CD14-positive monocyte (primary cell): ENCODE measurements at regions not wholly inside any gene's neighbourhood (a gene's known extent, or its start where the extent isn't known, plus 50 kb on each side); places are given as distances from the start of the nearest gene placed in this dataset.

Experiments
- DNase-seq, 3 donors: peaks; one replicate each; pipeline ENCODE4 v3.0.0-alpha.2; 2011 to 2022
- H2AFZ ChIP-seq: 2 replicates; pipeline ENCODE4 v1.6.0; 2012; ENCODE audit warnings: mild to moderate bottlenecking, low read depth, low read length, inconsistent platforms; ENCODE audit not compliant: insufficient read depth, poor library complexity, severe bottlenecking
- H3K27ac ChIP-seq, 2 donors: 1 replicate in 1 of 2; 2 replicates in 1 of 2; pipeline ENCODE4 v1.5.1; 2012 to 2013; ENCODE audit warnings: low read length in 2 of 2, control low read depth in 1 of 2, inconsistent platforms in 1 of 2, low read depth in 1 of 2, mild to moderate bottlenecking in 1 of 2
- H3K27me3 ChIP-seq, 2 donors: one replicate each; pipeline versions ENCODE4 v1.6.0 to v1.6.1; 2011 to 2013; ENCODE audit warnings: low read length in 2 of 2; ENCODE audit not compliant: control insufficient read depth in 2 of 2, insufficient read depth in 2 of 2
- H3K36me3 ChIP-seq, 2 donors: replicated peaks in 1 of 2; 1 replicate in 1 of 2; 2 replicates in 1 of 2; pipeline versions ENCODE4 v1.5.1 to v1.6.1; 2012 to 2013; ENCODE audit warnings: low read length in 2 of 2, control low read depth in 1 of 2, inconsistent platforms in 1 of 2, mild to moderate bottlenecking in 1 of 2; ENCODE audit not compliant: insufficient read depth in 2 of 2, control insufficient read depth in 1 of 2
- H3K4me1 ChIP-seq, 2 donors: 1 replicate in 1 of 2; 2 replicates in 1 of 2; pipeline versions ENCODE4 v1.5.1 to v1.6.1; 2012 to 2013; ENCODE audit warnings: low read length in 2 of 2, control low read depth in 1 of 2, inconsistent platforms in 1 of 2, mild to moderate bottlenecking in 1 of 2, moderate library complexity in 1 of 2; ENCODE audit not compliant: insufficient read depth in 2 of 2, control insufficient read depth in 1 of 2
- H3K4me2 ChIP-seq: replicated peaks from 2 replicates; pipeline ENCODE3; 2012; ENCODE audit warnings: low read length, moderate library complexity, mild to moderate bottlenecking; ENCODE audit not compliant: poor library complexity, severe bottlenecking; ENCODE audit errors: extremely low read depth
- H3K4me3 ChIP-seq, 3 experiments: fragments of 200-600 bp in 1 of 3; sonication (generic) in 1 of 3; replicated peaks in 1 of 3; 1 replicate in 2 of 3; 2 replicates in 1 of 3; pipeline ENCODE4 v1.5.1; 2011 to 2013; ENCODE audit warnings: low read length in 3 of 3, mild to moderate bottlenecking in 3 of 3, control low read depth in 2 of 3, low read depth in 2 of 3, inconsistent platforms in 1 of 3, moderate library complexity in 1 of 3
- H3K79me2 ChIP-seq: 2 replicates; pipeline ENCODE4 v1.6.0; 2012; ENCODE audit warnings: mild to moderate bottlenecking, control low read depth, inconsistent platforms, low read length, moderate library complexity; ENCODE audit not compliant: insufficient read depth
- H3K9ac ChIP-seq: 2 replicates; pipeline ENCODE4 v1.6.0; 2017; ENCODE audit warnings: low read length, mild to moderate bottlenecking; ENCODE audit not compliant: insufficient read depth, poor library complexity, severe bottlenecking
- H3K9me3 ChIP-seq, 2 donors: replicated peaks in 1 of 2; 1 replicate in 1 of 2; 2 replicates in 1 of 2; pipeline versions ENCODE4 v1.5.1 to v1.6.1; 2012 to 2013; ENCODE audit warnings: low read length in 2 of 2, control low read depth in 1 of 2; ENCODE audit not compliant: control insufficient read depth in 1 of 2, insufficient read depth in 1 of 2
- H4K20me1 ChIP-seq: 2 replicates; pipeline ENCODE4 v1.6.0; 2012; ENCODE audit warnings: mild to moderate bottlenecking, low read length, control low read depth, moderate library complexity; ENCODE audit not compliant: insufficient read depth
- H3K27ac Mint-ChIP-seq, 7 donors: one replicate each; pipeline ENCODE4 v1.8.0; 2020; ENCODE audit warnings: mild to moderate bottlenecking in 7 of 7, mixed read lengths in 7 of 7, moderate library complexity in 6 of 7, inconsistent platforms in 2 of 7
- H3K27me3 Mint-ChIP-seq, 3 donors: one replicate each; pipeline ENCODE4 v1.8.0; 2021 to 2022; ENCODE audit warnings: low read depth in 3 of 3, mild to moderate bottlenecking in 3 of 3, mixed read lengths in 3 of 3, moderate library complexity in 3 of 3, inconsistent platforms in 1 of 3
- H3K36me3 Mint-ChIP-seq, 2 donors: one replicate each; pipeline ENCODE4 v1.8.0; 2020; ENCODE audit warnings: mixed read lengths in 2 of 2, inconsistent platforms in 1 of 2, mild to moderate bottlenecking in 1 of 2
- H3K4me1 Mint-ChIP-seq: one replicate; pipeline ENCODE4 v1.8.0; 2020; ENCODE audit warnings: mild to moderate bottlenecking, mixed read lengths
- H3K4me3 Mint-ChIP-seq, 2 donors: one replicate each; pipeline ENCODE4 v1.8.0; 2020; ENCODE audit warnings: mild to moderate bottlenecking in 2 of 2, mixed read lengths in 2 of 2, moderate library complexity in 1 of 2
- H3K9me3 Mint-ChIP-seq, 7 donors: one replicate each; pipeline ENCODE4 v1.8.0; 2020 to 2022; ENCODE audit warnings: mixed read lengths in 7 of 7, mild to moderate bottlenecking in 6 of 7, moderate library complexity in 6 of 7, inconsistent platforms in 2 of 7
- WGBS: methylation state at CpG from one replicate; pipeline ENCODE4 v1.1.5; 2013; ENCODE audit warnings: missing lambda C conversion rate; ENCODE audit not compliant: insufficient coverage; 5-methylcytosine and 5-hydroxymethylcytosine counted together
- intact Hi-C, 2 donors: fragments of 100-400 bp; cut with micrococcal nuclease; formaldehyde crosslinking; loops; one replicate each; pipeline versions ENCODE4 v1.15.0 to v1.15.1; 2023
- TF ChIP-seq, protein P1 (sequence below): fragments of 200-600 bp; IDR thresholded peaks from one replicate; pipeline ENCODE4 v1.8.0; 2022; ENCODE audit warnings: antibody characterized with exemption, mild to moderate bottlenecking

DNA sequence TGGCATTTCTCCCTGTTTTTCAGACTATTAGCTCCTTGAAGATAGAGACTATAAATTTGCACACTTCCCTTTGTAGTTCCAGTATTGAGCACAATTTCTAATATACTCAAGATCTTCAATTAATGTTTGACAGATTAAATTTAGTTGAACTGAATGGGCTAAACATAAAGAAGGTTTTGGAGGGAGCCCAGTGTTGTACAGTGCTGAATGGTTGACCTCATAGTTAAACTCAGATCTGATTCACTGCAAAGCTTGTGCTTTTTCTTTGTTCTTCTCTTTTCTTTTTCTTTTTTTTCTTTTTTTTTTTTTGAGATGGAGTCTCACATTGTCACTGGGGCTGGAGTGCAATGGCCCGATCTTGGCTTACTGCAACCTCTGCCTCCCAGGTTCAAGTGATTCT lies 411.7 kb upstream of the ZNF462 start:
- no peak overlapping the region for H3K27ac ChIP-seq
- H4K20me1 ChIP-seq: no peaks in the 10 kb centered on the region
- H3K4me1 Mint-ChIP-seq: no peaks in the 10 kb centered on the region
- H3K27me3 ChIP-seq: no peaks in the 10 kb centered on the region
- no peak for DNase-seq
- H3K9me3 ChIP-seq: no peaks in the 10 kb centered on the region
- no peaks in the 10 kb centered on the region for H3K36me3 ChIP-seq
- H3K9ac ChIP-seq: no peak overlapping the region
- no peak overlapping the region for H3K27ac Mint-ChIP-seq
- WGBS: no CpG with 5 or more reads among the region's 1 CpG
- H3K9me3 Mint-ChIP-seq: peaks cover 0 to 8% (median 6%) of the 10 kb centered on the region in 7 donors
- H2AFZ ChIP-seq: no peak overlapping the region
- no peaks in the 10 kb centered on the region for H3K4me1 ChIP-seq
- no peaks in the 10 kb centered on the region for H3K27me3 Mint-ChIP-seq
- no peak overlapping the region for H3K4me3 Mint-ChIP-seq
- intact Hi-C loops: no loop called here
- no peak overlapping the region for H3K4me2 ChIP-seq
- H3K79me2 ChIP-seq: no peaks in the 10 kb centered on the region
- H3K36me3 Mint-ChIP-seq: no peaks in the 10 kb centered on the region
- TF ChIP-seq, protein P1, sequence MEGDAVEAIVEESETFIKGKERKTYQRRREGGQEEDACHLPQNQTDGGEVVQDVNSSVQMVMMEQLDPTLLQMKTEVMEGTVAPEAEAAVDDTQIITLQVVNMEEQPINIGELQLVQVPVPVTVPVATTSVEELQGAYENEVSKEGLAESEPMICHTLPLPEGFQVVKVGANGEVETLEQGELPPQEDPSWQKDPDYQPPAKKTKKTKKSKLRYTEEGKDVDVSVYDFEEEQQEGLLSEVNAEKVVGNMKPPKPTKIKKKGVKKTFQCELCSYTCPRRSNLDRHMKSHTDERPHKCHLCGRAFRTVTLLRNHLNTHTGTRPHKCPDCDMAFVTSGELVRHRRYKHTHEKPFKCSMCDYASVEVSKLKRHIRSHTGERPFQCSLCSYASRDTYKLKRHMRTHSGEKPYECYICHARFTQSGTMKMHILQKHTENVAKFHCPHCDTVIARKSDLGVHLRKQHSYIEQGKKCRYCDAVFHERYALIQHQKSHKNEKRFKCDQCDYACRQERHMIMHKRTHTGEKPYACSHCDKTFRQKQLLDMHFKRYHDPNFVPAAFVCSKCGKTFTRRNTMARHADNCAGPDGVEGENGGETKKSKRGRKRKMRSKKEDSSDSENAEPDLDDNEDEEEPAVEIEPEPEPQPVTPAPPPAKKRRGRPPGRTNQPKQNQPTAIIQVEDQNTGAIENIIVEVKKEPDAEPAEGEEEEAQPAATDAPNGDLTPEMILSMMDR: no peak
- no peak overlapping the region for H3K4me3 ChIP-seq

DNA sequence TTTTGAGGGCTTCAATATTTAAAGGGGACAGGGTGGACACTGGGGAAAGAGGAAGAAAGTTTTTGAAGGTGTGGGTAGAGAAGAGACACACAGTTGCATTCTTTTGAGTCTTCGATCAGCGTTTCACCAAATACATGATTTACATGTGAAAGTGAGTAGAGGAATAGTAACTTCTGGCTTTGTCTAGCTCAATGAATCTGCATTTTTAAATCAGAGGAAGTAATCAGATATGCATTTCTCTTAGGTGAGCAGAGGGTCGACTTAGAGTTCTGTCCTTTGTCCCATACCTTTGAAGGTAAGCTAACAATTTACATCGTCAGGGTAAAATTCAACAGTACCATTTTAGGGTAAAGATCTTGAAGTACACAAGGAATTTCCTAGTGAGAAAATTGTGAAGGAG lies 406.4 kb upstream of the ZNF462 start:
- WGBS: no CpG with 5 or more reads among the region's 4 CpGs
- no peak overlapping the region for H3K4me2 ChIP-seq
- Mint-ChIP-seq H3K4me3 (no peak overlapping the region), H3K36me3 (no peaks in the 10 kb centered on the region), H3K27ac (no peak overlapping the region), H3K4me1 (no peaks in the 10 kb centered on the region), H3K9me3 (peaks cover 0 to 8% (median 4%) of the 10 kb centered on the region in 7 donors), H3K27me3 (no peaks in the 10 kb centered on the region)
- no peak overlapping the region for H3K27ac ChIP-seq
- H2AFZ ChIP-seq: no peak overlapping the region
- H3K79me2 ChIP-seq: no peaks in the 10 kb centered on the region
- no peaks in the 10 kb centered on the region for H4K20me1 ChIP-seq
- no peaks in the 10 kb centered on the region for H3K27me3 ChIP-seq
- H3K36me3 ChIP-seq: no peaks in the 10 kb centered on the region
- intact Hi-C loops: no loop called here
- H3K4me3 ChIP-seq: no peak overlapping the region
- H3K9ac ChIP-seq: no peak overlapping the region
- no peak for DNase-seq
- no peaks in the 10 kb centered on the region for H3K4me1 ChIP-seq
- peaks cover 0 to 15% of the 10 kb centered on the region in 2 donors for H3K9me3 ChIP-seq
- TF ChIP-seq, protein P1: no peak
